ENCODE measurements at regions not wholly inside any gene's neighbourhood (a gene's known extent, or its start where the extent isn't known, plus 50 kb on each side); places are given as distances from the start of the nearest gene placed in this dataset.
A peak's percentile ranks its signal among the peaks of the same experiment; 100 is the strongest.

- peak; percentile 82 for DNase-seq
- Histone ChIP-seq H3K4me1 (ENCODE audit: control insufficient read depth, insufficient read depth, low read length) (no peaks in the 10 kb centered on the region), H3K27ac (ENCODE audit: low read depth, low read length) (no peak overlapping the region), H3K9me3 (ENCODE audit: control insufficient read depth, low read length) (no peaks in the 10 kb centered on the region), H3K27me3 (ENCODE audit: control insufficient read depth, insufficient read depth, low read length, poor library complexity, severe bottlenecking) (no peaks in the 10 kb centered on the region), H3K4me3 (ENCODE audit: low read length) (no peak overlapping the region), H3K36me3 (ENCODE audit: control insufficient read depth, insufficient read depth, low read length) (no peaks in the 10 kb centered on the region), H3K9ac (ENCODE audit: extremely low read depth, low read length, poor library complexity, severe bottlenecking) (no peak overlapping the region)
- no peaks in the 10 kb centered on the region for H3K27me3 Mint-ChIP-seq (ENCODE audit: insufficient read depth)
- no peak overlapping the region for H3K27ac Mint-ChIP-seq
- no peaks in the 10 kb centered on the region for H3K9me3 Mint-ChIP-seq
- H3K4me3 Mint-ChIP-seq: no peak overlapping the region
- WGBS, 2 experiments (ENCODE audit: insufficient coverage in 1 of 2, insufficient read length in 1 of 2): 54 to 100% methylated on average over 1 to 2 of the region's 2 CpGs
- peak; percentile 86 for TF ChIP-seq CTCF (conservative IDR thresholded peaks at IDR 0.05)
- H3K36me3 Mint-ChIP-seq (ENCODE audit: low read depth): no peaks in the 10 kb centered on the region
- H3K4me1 Mint-ChIP-seq: peaks cover 11% of the 10 kb centered on the region
These were observed 58.3 kb upstream of the EPHA3 start for GRCh38 chr3:89049119-89049518.

GRCh38 chr3:89052386-89052785 is 55.0 kb upstream of the EPHA3 start:
- H3K27me3 ChIP-seq (ENCODE audit: control insufficient read depth, insufficient read depth, low read length, poor library complexity, severe bottlenecking): no peaks in the 10 kb centered on the region
- H3K9me3 ChIP-seq (ENCODE audit: control insufficient read depth, low read length): no peaks in the 10 kb centered on the region
- DNase-seq: no peak
- no peak for TF ChIP-seq CTCF (conservative IDR thresholded peaks at IDR 0.05)
- peaks cover 1% of the 10 kb centered on the region for H3K4me1 Mint-ChIP-seq
- no peak overlapping the region for H3K4me3 Mint-ChIP-seq
- H3K4me3 ChIP-seq (ENCODE audit: low read length): no peak overlapping the region
- no peaks in the 10 kb centered on the region for H3K36me3 Mint-ChIP-seq (ENCODE audit: low read depth)
- H3K4me1 ChIP-seq (ENCODE audit: control insufficient read depth, insufficient read depth, low read length): no peaks in the 10 kb centered on the region
- H3K9ac ChIP-seq (ENCODE audit: extremely low read depth, low read length, poor library complexity, severe bottlenecking): no peak overlapping the region
- H3K27me3 Mint-ChIP-seq (ENCODE audit: insufficient read depth): no peaks in the 10 kb centered on the region
- no peak overlapping the region for H3K27ac ChIP-seq (ENCODE audit: low read depth, low read length)
- no peak overlapping the region for H3K27ac Mint-ChIP-seq
- no peaks in the 10 kb centered on the region for H3K9me3 Mint-ChIP-seq
- WGBS, 2 experiments (ENCODE audit: insufficient coverage in 1 of 2, insufficient read length in 1 of 2): 61 to 100% methylated on average over 2 to 3 of the region's 3 CpGs
- no peaks in the 10 kb centered on the region for H3K36me3 ChIP-seq (ENCODE audit: control insufficient read depth, insufficient read depth, low read length)

GRCh38 chr3:89057398-89057797 is 50.0 kb upstream of the EPHA3 start:
- no peak overlapping the region for H3K9ac ChIP-seq (ENCODE audit: extremely low read depth, low read length, poor library complexity, severe bottlenecking)
- no peaks in the 10 kb centered on the region for H3K4me1 ChIP-seq (ENCODE audit: control insufficient read depth, insufficient read depth, low read length)
- H3K27me3 Mint-ChIP-seq (ENCODE audit: insufficient read depth): no peaks in the 10 kb centered on the region
- H3K27me3 ChIP-seq (ENCODE audit: control insufficient read depth, insufficient read depth, low read length, poor library complexity, severe bottlenecking): no peaks in the 10 kb centered on the region
- no peaks in the 10 kb centered on the region for H3K36me3 ChIP-seq (ENCODE audit: control insufficient read depth, insufficient read depth, low read length)
- no peak overlapping the region for H3K4me3 ChIP-seq (ENCODE audit: low read length)
- no peaks in the 10 kb centered on the region for H3K9me3 Mint-ChIP-seq
- DNase-seq: no peak
- no peak overlapping the region for H3K27ac ChIP-seq (ENCODE audit: low read depth, low read length)
- WGBS, 2 experiments (ENCODE audit: insufficient coverage in 1 of 2, insufficient read length in 1 of 2): 81 to 89% methylated on average over 2 to 4 of the region's 4 CpGs
- no peak for TF ChIP-seq CTCF (conservative IDR thresholded peaks at IDR 0.05)
- H3K9me3 ChIP-seq (ENCODE audit: control insufficient read depth, low read length): no peaks in the 10 kb centered on the region
- H3K4me3 Mint-ChIP-seq: no peak overlapping the region
- H3K27ac Mint-ChIP-seq: no peak overlapping the region
- no peaks in the 10 kb centered on the region for H3K4me1 Mint-ChIP-seq
- no peaks in the 10 kb centered on the region for H3K36me3 Mint-ChIP-seq (ENCODE audit: low read depth)

All from endodermal cell (in vitro differentiated cells).